ENCODE measurements at regions not wholly inside any gene's neighbourhood (a gene's known extent, or its start where the extent isn't known, plus 50 kb on each side); places are given as distances from the start of the nearest gene placed in this dataset.

DNA sequence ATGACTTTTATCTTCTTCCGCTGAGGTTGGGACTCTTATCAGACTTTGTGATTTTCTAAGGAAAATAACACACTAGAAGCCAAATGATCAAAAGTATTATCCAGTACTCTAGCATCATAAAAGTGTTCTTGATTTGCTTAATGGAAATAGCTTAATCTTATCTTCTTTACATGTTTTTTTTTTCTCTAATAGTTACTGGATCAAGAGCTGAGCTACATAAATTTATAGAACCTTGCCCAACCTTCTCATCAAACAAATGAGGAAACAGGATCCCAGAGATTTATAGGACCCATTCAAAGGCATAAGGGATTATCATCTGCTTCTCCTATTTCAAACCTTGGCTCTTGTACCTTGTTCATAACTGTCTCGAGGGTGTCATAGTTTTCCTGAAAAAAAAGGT lies 68.3 kb upstream of the WDR17 start:
- TF ChIP-seq, protein P1, sequence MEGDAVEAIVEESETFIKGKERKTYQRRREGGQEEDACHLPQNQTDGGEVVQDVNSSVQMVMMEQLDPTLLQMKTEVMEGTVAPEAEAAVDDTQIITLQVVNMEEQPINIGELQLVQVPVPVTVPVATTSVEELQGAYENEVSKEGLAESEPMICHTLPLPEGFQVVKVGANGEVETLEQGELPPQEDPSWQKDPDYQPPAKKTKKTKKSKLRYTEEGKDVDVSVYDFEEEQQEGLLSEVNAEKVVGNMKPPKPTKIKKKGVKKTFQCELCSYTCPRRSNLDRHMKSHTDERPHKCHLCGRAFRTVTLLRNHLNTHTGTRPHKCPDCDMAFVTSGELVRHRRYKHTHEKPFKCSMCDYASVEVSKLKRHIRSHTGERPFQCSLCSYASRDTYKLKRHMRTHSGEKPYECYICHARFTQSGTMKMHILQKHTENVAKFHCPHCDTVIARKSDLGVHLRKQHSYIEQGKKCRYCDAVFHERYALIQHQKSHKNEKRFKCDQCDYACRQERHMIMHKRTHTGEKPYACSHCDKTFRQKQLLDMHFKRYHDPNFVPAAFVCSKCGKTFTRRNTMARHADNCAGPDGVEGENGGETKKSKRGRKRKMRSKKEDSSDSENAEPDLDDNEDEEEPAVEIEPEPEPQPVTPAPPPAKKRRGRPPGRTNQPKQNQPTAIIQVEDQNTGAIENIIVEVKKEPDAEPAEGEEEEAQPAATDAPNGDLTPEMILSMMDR (IDR thresholded peaks at IDR 0.05 in 2 of 3, conservative IDR thresholded peaks at IDR 0.05 in 1 of 3; ENCODE audit: borderline replicate concordance in 1 of 3, insufficient read depth in 1 of 3, low read depth in 2 of 3, low read length in 2 of 3), result no peak
- TF ChIP-seq RAD21 (IDR thresholded peaks at IDR 0.05; ENCODE audit: low read depth) (no peak), POLR2AphosphoS5 (IDR thresholded peaks at IDR 0.05; ENCODE audit: low read depth, low read length) (no peak), TCF7L2 (IDR thresholded peaks at IDR 0.05; ENCODE audit: borderline replicate concordance, extremely low read depth, insufficient read depth, insufficient read length) (no peak), MAX (IDR thresholded peaks at IDR 0.05) (no peak), POLR2A (IDR thresholded peaks at IDR 0.05; ENCODE audit: borderline replicate concordance, extremely low read depth, insufficient read depth, insufficient read length) (no peak), REST (IDR thresholded peaks at IDR 0.05; ENCODE audit: low read depth) (no peak)
